Activated CD4-positive, alpha-beta T cell treated with anti-CD3 and anti-CD28 coated beads, Interleukin-2, Interleukin-4, amounts not matched to agents 100 ng/mL and 50 ng/mL, durations not matched to agents 16 hours and 8 hours (primary cell): ENCODE measurements at regions not wholly inside any gene's neighbourhood (a gene's known extent, or its start where the extent isn't known, plus 50 kb on each side); places are given as distances from the start of the nearest gene placed in this dataset.
A peak's percentile ranks its signal among the peaks of the same experiment; 100 is the strongest.

Experiments used
- DNase-seq: peaks from one replicate; pipeline ENCODE4 v3.0.0-alpha.2; 2020; ENCODE audit warnings: low spot score

- DNase-seq = no peak
These were observed 461.5 kb upstream of the NR2F2 start for GRCh38 chr15:95868970-95869369.

- peak; percentile 3 for DNase-seq
These were observed 460.6 kb upstream of the NR2F2 start for GRCh38 chr15:95869920-95870319.

- no peak for DNase-seq
These were observed 458.1 kb upstream of the NR2F2 start for GRCh38 chr15:95872366-95872771.

GRCh38 chr15:95874637-95875036 is 455.9 kb upstream of the NR2F2 start:
- DNase-seq = no peak

GRCh38 chr15:95875121-95875643 is 455.3 kb upstream of the NR2F2 start:
- no peak for DNase-seq

GRCh38 chr15:95880031-95880570 is 450.4 kb upstream of the NR2F2 start:
- no peak for DNase-seq

GRCh38 chr15:95880630-95881029 is 449.9 kb upstream of the NR2F2 start:
- DNase-seq = no peak

- DNase-seq = no peak
These were observed 447.4 kb upstream of the NR2F2 start for GRCh38 chr15:95883064-95883463.

GRCh38 chr15:95884276-95884675 is 446.2 kb upstream of the NR2F2 start:
- no peak for DNase-seq

GRCh38 chr15:95887666-95888390 is 442.7 kb upstream of the NR2F2 start:
- DNase-seq = no peak

- DNase-seq = no peak
These were observed 441.7 kb upstream of the NR2F2 start for GRCh38 chr15:95888762-95889161.

GRCh38 chr15:95894407-95894956 is 436.0 kb upstream of the NR2F2 start:
- no peak for DNase-seq

- no peak for DNase-seq
These were observed 435.0 kb upstream of the NR2F2 start for GRCh38 chr15:95895508-95895907.

- no peak for DNase-seq
These were observed 432.8 kb upstream of the NR2F2 start for GRCh38 chr15:95897651-95898050.

- no peak for DNase-seq
These were observed 431.7 kb upstream of the NR2F2 start for GRCh38 chr15:95898761-95899160.

GRCh38 chr15:95901271-95901670 is 429.2 kb upstream of the NR2F2 start:
- DNase-seq = no peak

- no peak for DNase-seq
These were observed 427.9 kb upstream of the NR2F2 start for GRCh38 chr15:95902606-95903005.

- DNase-seq = no peak
These were observed 427.1 kb upstream of the NR2F2 start for GRCh38 chr15:95903352-95903751.

- no peak for DNase-seq
These were observed 419.8 kb upstream of the NR2F2 start for GRCh38 chr15:95910643-95911212.

GRCh38 chr15:95911570-95912279 is 418.8 kb upstream of the NR2F2 start:
- no peak for DNase-seq

GRCh38 chr15:95912280-95912625 is 418.2 kb upstream of the NR2F2 start:
- DNase-seq = no peak

GRCh38 chr15:95912728-95913127 is 417.8 kb upstream of the NR2F2 start:
- no peak for DNase-seq

- no peak for DNase-seq
These were observed 413.9 kb upstream of the NR2F2 start for GRCh38 chr15:95916568-95916967.
